NCI-H774 (cell line): ENCODE measurements at regions not wholly inside any gene's neighbourhood (a gene's known extent, or its start where the extent isn't known, plus 50 kb on each side); places are given as distances from the start of the nearest gene placed in this dataset.
"Not testable (repeated sequence)": the region's sequence is repeated elsewhere in the genome, so short reads cannot be mapped to it uniquely, and the experiment has no call there.

Experiments
- DNase-seq: peaks from one replicate; lab custom pipeline; 2025; lab: John Stamatoyannopoulos, UW

- DNase-seq = no peak
Measured at GRCh38 chr13:23947893-23948292, 50.6 kb upstream of the C1QTNF9B start.

- DNase-seq = no peak
Measured at GRCh38 chr13:23949200-23949599, 51.9 kb upstream of the C1QTNF9B start.

- no peak for DNase-seq
Measured at GRCh38 chr13:23949736-23950135, 52.4 kb upstream of the C1QTNF9B start.

- DNase-seq = no peak
Measured at GRCh38 chr13:23950736-23951510, 53.6 kb upstream of the C1QTNF9B start.

- no peak for DNase-seq
Measured at GRCh38 chr13:23952796-23953195, 55.5 kb upstream of the C1QTNF9B start.

- DNase-seq = no peak
Measured at GRCh38 chr13:23953860-23954512, 56.7 kb upstream of the C1QTNF9B start.

- no peak for DNase-seq
Measured at GRCh38 chr13:23955064-23955463, 57.8 kb upstream of the C1QTNF9B start.

- DNase-seq = no peak
Measured at GRCh38 chr13:23956106-23956505, 58.8 kb upstream of the C1QTNF9B start.

GRCh38 chr13:23957981-23958380 is 60.7 kb upstream of the C1QTNF9B start:
- no peak for DNase-seq

- DNase-seq = no peak
Measured at GRCh38 chr13:23959231-23959862, 62.0 kb upstream of the C1QTNF9B start.

GRCh38 chr13:23960566-23961156 is 63.4 kb upstream of the C1QTNF9B start:
- no peak for DNase-seq

- no peak for DNase-seq
Measured at GRCh38 chr13:23963184-23963931, 66.1 kb upstream of the C1QTNF9B start.

- no peak for DNase-seq
Measured at GRCh38 chr13:23963947-23964346, 66.6 kb upstream of the C1QTNF9B start.

- DNase-seq = no peak
Measured at GRCh38 chr13:23965346-23965745, 68.0 kb upstream of the C1QTNF9B start.

GRCh38 chr13:23966221-23966690 is 69.0 kb upstream of the C1QTNF9B start:
- DNase-seq = no peak

GRCh38 chr13:23966691-23967615 is 69.7 kb upstream of the C1QTNF9B start:
- no peak for DNase-seq

GRCh38 chr13:23967792-23968191 is 70.5 kb upstream of the C1QTNF9B start:
- DNase-seq = not testable (repeated sequence)

GRCh38 chr13:23969647-23970046 is 72.3 kb upstream of the C1QTNF9B start:
- DNase-seq = no peak

GRCh38 chr13:23979361-23980159 is 82.3 kb upstream of the C1QTNF9B start:
- no peak for DNase-seq

- DNase-seq = peak; percentile 15
Measured at GRCh38 chr13:23980160-23980551, 82.9 kb upstream of the C1QTNF9B start.
